ENCODE measurements at regions not wholly inside any gene's neighbourhood (a gene's known extent, or its start where the extent isn't known, plus 50 kb on each side); places are given as distances from the start of the nearest gene placed in this dataset.

- no peak for DNase-seq
Observed at GRCh38 chr6:122028933-122029522, 370.4 kb upstream of the HSF2 start.

GRCh38 chr6:122033564-122034181 is 365.8 kb upstream of the HSF2 start:
- DNase-seq: peak; percentile 13

- DNase-seq: no peak
Observed at GRCh38 chr6:122035173-122035572, 364.3 kb upstream of the HSF2 start.

DNA sequence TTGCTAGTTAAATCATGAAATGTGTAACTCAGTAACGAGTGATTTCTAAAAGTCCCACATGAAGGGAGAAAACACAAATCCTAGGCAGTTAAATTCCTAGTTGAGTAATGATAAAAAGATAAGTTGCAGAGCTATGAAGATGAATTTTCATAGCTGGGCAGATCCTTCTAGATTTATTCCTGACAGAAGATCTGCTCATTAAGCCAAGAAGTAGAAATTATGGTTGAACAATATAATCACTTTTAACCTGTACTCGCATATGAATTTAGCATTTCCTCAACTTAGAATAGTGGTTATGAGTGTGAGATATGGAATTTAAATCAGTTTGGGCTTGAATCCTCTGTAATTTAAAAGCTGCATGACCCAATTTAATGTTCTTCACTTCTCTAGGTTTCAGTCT is 359.2 kb upstream of the HSF2 start:
- DNase-seq: no peak

GRCh38 chr6:122042380-122042779 is 357.1 kb upstream of the HSF2 start:
- DNase-seq: no peak

DNA sequence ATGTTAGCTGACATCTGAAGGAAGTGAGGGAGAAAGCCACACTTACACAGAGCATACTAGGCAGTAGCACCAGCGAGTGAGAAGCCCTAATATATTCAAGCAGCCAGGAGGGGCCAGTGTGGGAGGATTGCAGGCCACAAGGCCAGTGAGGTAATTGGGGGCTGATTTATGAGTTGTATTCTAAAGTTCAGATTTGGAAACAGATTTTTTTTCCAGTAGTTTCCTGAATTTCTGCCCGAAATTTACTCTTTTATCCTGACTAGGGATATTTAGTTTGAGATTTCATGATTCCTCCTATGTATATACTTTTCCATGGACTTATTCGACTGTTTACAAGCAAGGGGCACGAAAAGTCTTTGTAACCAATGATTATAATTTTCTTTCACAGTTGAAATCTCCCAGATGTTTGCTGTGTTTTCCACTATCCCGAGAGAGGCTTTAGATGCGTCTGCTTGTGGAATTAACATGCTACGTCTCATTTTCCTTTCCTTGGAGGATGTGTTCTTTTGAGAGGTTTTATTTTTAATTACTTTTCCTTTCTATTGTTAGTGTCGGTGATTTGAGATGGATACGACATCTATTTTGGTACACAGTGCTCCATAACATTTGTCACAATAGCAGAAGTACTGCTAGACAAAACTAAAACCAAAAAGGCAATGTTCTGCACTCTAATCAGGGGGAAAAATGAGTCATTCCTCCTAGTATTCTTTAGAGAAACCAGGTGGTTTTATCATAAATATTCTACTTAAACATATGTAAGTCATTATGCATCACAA is 356.3 kb upstream of the HSF2 start:
- no peak for DNase-seq

DNA sequence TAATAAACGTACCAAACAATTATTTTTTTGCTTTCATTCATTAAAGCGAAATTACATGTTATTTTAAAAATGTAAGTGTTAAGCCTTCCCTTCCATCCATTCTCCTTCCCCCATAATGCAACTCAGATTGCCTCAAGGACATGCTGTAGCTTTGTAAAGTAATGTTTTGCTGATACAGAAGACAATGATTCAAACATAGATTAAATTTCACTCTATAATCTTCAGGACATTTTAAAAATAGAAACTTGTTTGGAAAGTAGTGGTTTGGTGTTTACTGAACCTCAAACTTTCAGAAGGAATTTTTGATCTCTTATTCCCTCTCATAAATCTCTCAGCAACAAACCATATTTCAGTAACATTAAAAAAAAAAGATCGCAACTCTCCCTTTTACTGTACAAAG is 350.9 kb upstream of the HSF2 start:
- no peak for DNase-seq

GRCh38 chr6:122049341-122049740 is 350.1 kb upstream of the HSF2 start:
- no peak for DNase-seq

- no peak for DNase-seq
Observed at GRCh38 chr6:122050242-122050755, 349.2 kb upstream of the HSF2 start.

DNA sequence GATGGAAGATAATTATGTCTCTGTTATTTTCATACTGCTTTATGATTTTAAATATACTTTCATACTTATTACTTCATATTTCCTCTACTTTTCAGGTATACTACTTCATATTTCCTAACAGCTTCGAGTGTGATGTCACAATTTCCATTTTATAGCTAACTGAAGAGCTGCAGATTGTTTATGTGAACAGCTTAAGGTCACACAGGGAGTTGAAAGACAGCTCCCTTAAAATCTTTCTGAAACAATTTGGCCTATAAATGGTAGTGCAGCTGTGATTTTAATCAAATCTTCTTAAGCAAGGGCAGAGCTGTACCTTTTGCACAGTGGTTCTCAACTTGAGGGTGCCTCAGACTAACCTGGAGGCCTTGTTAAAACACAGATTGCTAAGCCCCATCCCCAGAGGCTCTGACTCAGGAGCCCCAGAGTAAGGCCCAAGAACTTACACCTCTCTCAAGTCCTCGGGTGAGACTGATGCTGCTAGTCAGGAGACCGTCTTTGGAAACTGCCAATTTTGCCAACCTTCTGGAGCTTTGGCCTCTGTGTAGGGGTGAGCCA is 347.0 kb upstream of the HSF2 start:
- DNase-seq: no peak

DNA sequence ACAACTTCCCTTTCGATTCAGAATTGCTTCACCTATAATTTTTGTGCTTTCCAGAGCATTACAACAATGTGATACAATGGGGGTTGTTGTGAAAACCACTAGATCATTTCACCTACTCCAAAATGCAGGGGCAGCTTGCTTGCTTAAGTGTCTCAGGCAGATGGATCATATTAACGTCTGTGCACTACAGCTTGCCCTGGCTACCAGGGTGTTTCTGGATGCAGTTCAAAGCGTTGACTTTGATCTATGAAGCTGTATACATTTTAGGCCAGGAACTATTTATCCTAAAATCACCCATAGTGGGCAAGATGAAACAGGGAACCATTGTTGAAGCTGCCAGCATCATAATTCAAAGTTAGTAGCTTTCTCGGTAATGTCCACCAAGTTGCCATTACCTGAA is 339.5 kb upstream of the HSF2 start:
- no peak for DNase-seq

DNA sequence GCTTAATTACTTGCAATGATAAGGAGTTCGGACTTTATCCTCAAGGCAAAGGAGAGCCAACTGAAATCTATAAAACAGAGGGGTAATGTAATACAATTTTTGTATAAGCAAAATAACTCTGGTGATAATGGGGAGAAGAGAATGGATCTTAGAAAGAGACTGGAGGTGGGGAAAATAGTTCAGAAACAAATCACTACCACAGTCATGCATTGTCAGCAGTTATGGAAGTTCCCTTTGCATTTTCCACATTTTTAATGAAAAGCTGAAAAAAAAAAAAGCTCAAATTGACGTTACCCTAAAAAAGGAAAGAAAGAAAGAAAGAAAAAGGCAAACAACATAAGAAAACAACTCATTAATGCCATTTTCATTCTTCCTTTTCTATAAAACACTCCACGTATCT is 337.6 kb upstream of the HSF2 start:
- DNase-seq: no peak

- DNase-seq: no peak
Observed at GRCh38 chr6:122063076-122063475, 336.4 kb upstream of the HSF2 start.

DNA sequence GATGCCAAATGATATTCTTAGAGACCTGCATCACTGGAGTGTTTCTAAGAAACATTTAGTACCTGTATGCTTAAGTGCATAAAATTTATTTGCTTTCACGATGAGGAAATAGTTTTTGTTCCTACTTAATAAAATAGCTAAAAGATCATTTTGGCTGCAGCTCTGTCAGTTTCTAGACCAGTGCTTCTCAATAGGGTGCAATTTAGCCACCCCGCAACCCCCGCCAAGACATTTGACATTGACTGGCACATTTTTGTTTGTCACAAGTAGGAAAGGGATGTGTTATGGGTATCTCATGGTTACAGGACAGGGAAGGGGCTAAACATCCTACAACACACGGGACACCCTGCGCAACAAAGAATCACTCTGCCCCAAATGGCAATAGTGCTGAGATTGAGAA is 335.7 kb upstream of the HSF2 start:
- no peak for DNase-seq

DNA sequence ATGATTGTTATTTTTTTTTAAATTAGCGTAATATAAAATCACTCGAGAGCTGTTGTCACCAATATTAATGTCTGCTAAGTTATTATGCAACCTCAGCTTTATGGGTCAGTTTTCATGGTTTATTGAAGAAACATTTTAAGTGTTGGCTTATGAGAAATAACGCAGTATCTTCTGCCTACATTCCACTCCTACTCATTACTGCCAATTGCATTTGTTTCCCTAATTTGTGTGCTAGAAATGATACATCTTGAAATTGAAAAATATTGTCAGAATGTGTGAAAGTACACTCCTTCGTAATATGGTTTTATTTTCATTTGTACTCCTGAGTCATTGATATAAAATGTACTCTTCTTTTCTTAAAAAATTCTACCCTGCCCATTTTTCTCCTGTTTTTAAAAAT is 333.3 kb upstream of the HSF2 start:
- no peak for DNase-seq

DNA sequence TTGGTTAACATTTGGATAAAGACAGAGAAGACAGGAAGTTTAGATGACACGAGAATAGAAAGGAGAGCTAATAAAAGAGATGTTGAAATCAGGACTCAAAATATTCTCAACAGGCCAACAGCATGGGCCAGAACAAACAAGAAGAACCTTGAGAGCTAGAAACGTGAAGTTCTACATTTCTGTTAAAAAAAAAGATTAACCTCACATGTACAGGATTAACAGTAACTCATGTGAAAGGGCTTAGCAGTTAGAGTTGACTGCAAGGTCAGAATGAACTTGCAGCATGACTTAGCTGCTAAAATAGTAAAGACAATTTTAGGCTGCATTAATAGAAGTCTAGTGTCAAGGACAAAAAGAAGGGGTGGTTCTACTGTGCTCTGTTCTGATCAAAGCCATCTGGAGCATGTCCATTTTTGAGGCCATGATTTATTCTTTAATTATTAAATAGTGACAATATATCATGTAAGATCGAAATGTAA is 331.1 kb upstream of the HSF2 start:
- peak; percentile 16 for DNase-seq

DNA sequence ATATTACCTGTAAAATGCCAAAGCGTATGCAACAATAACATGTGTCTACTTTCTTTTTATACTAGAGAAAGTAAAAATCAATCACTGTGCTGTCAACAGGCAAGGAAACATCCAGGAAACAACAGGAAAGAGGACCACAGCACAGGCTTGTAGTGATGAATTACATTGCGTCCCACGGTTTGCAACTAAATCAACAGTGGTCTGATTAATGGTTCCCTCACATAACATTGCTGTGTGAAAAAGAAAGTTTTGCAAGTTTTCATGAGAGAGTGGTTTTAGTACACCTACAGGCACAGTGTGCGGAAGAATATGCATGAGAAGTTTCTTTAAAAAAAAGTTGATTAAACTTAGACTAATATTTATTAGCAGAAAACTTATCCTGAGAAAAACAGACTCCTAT is 329.5 kb upstream of the HSF2 start:
- no peak for DNase-seq

DNA sequence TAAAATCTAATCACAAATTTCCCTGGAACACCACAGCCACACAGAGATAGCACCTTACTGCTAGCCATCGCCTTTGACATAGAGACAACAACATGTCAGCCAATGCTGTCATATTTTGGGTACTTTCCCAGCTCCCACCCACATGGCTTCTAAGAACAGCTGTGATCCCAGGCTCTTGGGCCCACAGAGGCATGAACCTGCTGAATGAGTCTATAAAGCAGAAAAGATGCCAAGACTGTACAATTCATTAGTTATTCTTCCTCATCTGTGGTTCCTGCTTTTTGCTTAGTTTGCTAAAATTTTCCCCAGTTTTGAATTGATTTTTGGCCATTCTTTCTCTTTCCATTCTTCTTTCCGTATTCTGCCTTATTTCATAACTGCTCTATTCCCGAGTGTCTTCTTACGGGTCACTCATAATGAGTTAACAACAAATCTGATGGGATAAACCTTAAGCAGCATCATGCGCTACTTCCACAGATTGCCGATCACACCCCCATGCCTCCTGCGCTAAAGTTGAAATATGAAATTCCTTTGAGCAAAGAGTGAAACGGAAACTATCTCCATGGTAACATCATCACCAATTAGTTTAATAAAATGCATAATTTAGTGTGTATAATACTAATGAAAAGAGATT is 327.3 kb upstream of the HSF2 start:
- DNase-seq: no peak

GRCh38 chr6:122075084-122075838 is 324.2 kb upstream of the HSF2 start:
- DNase-seq: no peak

- no peak for DNase-seq
Observed at GRCh38 chr6:122075917-122076316, 323.5 kb upstream of the HSF2 start.

- DNase-seq: no peak
Observed at GRCh38 chr6:122077603-122078002, 321.8 kb upstream of the HSF2 start.

DNA sequence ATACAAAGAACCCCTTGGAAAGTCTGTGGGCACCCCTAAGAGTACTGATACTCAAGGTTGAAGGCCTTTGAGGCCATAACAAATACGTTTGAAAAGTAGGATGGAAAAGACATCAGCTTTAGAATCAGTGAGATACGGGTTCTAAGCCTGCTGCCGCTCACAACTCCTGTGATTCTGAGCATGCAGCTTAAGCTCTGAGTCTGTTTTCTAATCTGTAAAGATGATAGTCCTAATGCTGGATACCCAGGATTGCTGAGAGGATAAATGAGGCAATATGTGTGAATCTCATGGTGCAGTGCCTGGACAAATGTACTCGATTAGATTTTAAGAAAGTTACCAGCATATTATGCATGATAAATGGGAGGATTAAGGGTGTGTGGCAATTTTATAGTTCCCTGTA is 321.0 kb upstream of the HSF2 start:
- no peak for DNase-seq

DNA sequence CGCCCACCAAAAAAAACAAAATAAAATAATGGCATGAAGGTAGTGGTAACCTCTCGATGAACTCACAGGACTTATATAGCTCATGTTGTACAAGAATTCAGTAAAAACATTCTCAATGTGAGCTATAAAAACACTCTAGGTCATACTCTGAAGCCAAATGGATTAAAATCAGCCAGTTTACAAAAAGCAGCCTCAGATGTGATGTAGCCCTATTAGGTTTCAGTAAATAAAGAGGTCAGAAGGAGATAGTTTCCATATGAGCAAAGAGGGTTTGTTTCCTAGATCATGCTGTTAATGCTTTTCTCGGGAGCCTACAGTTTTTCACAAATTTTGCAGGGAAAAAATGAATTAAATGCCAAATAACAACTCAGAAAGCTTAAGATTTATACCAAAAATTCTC is 319.5 kb upstream of the HSF2 start:
- no peak for DNase-seq

All from MV-4-11 (cell line).